ENCODE measurements at regions not wholly inside any gene's neighbourhood (a gene's known extent, or its start where the extent isn't known, plus 50 kb on each side); places are given as distances from the start of the nearest gene placed in this dataset.

DNA sequence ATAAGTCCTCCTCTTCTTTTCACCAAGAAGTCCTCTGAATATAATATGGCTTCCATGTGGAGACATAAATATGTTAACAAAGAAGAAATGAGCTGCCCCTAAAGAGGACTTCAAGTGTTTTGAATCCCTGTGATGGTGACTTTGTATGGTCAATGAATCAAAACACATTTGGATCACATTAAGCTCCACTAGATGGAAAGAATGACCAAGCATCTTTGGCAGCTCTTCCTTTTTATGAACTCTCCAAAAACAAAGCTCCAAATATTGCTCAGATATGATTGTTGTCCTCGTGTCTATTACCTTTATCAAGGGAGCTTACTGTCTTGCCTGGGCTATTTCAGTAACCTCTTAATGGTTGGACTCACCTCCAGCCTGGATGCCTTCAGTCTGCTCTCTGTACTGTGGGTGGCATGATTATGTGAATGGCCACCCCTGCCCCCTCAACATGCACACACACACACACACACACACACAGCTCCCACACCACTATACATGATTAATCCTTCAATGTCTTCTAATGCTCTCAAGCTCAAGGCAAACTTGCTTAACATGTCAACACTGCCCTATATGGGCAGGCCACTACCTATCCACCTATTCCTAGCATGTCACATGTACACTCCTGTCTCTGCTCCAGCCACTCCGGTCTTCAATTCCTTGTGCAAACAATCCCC, 346.6 kb upstream of the SALL1 start:
- Mint-ChIP-seq H3K27ac (no peak overlapping the region), H3K4me3 (no peak overlapping the region), H3K4me1 (peaks cover 35% of the 10 kb centered on the region), H3K9me3 (peaks cover 2% of the 10 kb centered on the region; the same call in 1 of the 3 replicates), H3K36me3 (ENCODE audit: low read depth) (peaks cover 4% of the 10 kb centered on the region; the same call in 2 of the 3 replicates), H3K27me3 (ENCODE audit: insufficient read depth, low read depth, poor library complexity) (peaks cover 9% of the 10 kb centered on the region)
- H3K27me3 ChIP-seq (ENCODE audit: insufficient read depth): no peaks in the 10 kb centered on the region
- H3K36me3 ChIP-seq (ENCODE audit: insufficient read depth): no peaks in the 10 kb centered on the region; the same call in 1 of the 2 replicates
- ATAC-seq: no peak
- no peaks in the 10 kb centered on the region for H3F3A ChIP-seq (replicated peaks; ENCODE audit: low read depth)
- no peak for TF ChIP-seq NANOG (IDR thresholded peaks at IDR 0.05; ENCODE audit: borderline replicate concordance)
- H3K27ac ChIP-seq (ENCODE audit: low read depth): no peak overlapping the region
- peaks cover 31% of the 10 kb centered on the region for H3K4me1 ChIP-seq (ENCODE audit: insufficient read depth)
- DNase-seq (ENCODE audit: low spot score): no peak
- H2AFZ ChIP-seq: no peak overlapping the region
- no peak overlapping the region for H3K4me3 ChIP-seq
- H3K4me2 ChIP-seq: no peak overlapping the region
- no peaks in the 10 kb centered on the region for H3K79me2 ChIP-seq (replicated peaks; ENCODE audit: insufficient read depth)
- peaks cover 13% of the 10 kb centered on the region; the same call in 1 of the 2 replicates for H3K9me2 ChIP-seq (ENCODE audit: insufficient read depth)
- no peaks in the 10 kb centered on the region for H4K20me1 ChIP-seq (replicated peaks; ENCODE audit: insufficient read depth)

DNA sequence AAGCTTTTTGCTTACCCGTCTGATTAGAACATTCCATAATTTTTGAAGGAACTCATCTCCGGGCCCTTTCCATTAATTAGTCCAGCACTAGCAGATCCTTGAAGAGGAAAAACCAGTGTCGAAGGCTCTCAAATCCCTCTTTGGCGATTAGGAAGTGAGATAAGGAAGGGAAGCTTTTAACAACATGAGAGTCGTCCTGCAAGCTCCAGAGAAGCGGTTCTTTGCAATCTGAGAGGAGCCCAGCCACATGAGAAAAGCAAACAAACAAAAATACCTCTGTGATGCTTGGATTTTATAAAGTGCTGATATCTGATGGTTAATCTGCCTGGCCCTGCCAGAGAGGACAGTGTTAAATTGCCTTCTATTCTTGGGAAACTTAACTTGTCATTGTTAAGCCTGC, 339.8 kb upstream of the SALL1 start:
- Histone ChIP-seq H3K4me2 (no peak overlapping the region), H3K79me2 (replicated peaks; ENCODE audit: insufficient read depth) (no peaks in the 10 kb centered on the region), H4K20me1 (replicated peaks; ENCODE audit: insufficient read depth) (no peaks in the 10 kb centered on the region), H2AFZ (no peak overlapping the region), H3K4me1 (ENCODE audit: insufficient read depth) (peaks cover 27% of the 10 kb centered on the region), H3F3A (replicated peaks; ENCODE audit: low read depth) (no peaks in the 10 kb centered on the region), H3K4me3 (no peak overlapping the region), H3K9me2 (ENCODE audit: insufficient read depth) (peaks cover 7% of the 10 kb centered on the region; the same call in 1 of the 2 replicates), H3K27ac (ENCODE audit: low read depth) (no peak overlapping the region), H3K36me3 (ENCODE audit: insufficient read depth) (no peaks in the 10 kb centered on the region; the same call in 1 of the 2 replicates), H3K27me3 (ENCODE audit: insufficient read depth) (no peaks in the 10 kb centered on the region)
- ATAC-seq (no peak), DNase-seq (ENCODE audit: low spot score) (no peak)
- TF ChIP-seq POLR2AphosphoS5 (IDR thresholded peaks at IDR 0.05; ENCODE audit: low read depth): no peak
- no peak for TF ChIP-seq ZNF114 (CRISPR knock-in tag; IDR thresholded peaks at IDR 0.05)
- TF ChIP-seq, protein P1, sequence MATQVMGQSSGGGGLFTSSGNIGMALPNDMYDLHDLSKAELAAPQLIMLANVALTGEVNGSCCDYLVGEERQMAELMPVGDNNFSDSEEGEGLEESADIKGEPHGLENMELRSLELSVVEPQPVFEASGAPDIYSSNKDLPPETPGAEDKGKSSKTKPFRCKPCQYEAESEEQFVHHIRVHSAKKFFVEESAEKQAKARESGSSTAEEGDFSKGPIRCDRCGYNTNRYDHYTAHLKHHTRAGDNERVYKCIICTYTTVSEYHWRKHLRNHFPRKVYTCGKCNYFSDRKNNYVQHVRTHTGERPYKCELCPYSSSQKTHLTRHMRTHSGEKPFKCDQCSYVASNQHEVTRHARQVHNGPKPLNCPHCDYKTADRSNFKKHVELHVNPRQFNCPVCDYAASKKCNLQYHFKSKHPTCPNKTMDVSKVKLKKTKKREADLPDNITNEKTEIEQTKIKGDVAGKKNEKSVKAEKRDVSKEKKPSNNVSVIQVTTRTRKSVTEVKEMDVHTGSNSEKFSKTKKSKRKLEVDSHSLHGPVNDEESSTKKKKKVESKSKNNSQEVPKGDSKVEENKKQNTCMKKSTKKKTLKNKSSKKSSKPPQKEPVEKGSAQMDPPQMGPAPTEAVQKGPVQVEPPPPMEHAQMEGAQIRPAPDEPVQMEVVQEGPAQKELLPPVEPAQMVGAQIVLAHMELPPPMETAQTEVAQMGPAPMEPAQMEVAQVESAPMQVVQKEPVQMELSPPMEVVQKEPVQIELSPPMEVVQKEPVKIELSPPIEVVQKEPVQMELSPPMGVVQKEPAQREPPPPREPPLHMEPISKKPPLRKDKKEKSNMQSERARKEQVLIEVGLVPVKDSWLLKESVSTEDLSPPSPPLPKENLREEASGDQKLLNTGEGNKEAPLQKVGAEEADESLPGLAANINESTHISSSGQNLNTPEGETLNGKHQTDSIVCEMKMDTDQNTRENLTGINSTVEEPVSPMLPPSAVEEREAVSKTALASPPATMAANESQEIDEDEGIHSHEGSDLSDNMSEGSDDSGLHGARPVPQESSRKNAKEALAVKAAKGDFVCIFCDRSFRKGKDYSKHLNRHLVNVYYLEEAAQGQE (IDR thresholded peaks at IDR 0.05; ENCODE audit: unreplicated experiment): no peak
- no peak for TF ChIP-seq CREB1 (CRISPR knock-in tag; IDR thresholded peaks at IDR 0.05; ENCODE audit: low read depth)
- no peak for TF ChIP-seq JUNB (IDR thresholded peaks at IDR 0.05; ENCODE audit: unreplicated experiment)
- no peak for TF ChIP-seq EZH2 (IDR thresholded peaks at IDR 0.05; ENCODE audit: low read depth, unreplicated experiment)
- TF ChIP-seq ETS1 (IDR thresholded peaks at IDR 0.05): no peak
- TF ChIP-seq ZNF331 (CRISPR knock-in tag; IDR thresholded peaks at IDR 0.05; ENCODE audit: low read depth): no peak
- TF ChIP-seq ZNF462 (CRISPR knock-in tag; IDR thresholded peaks at IDR 0.05): no peak
- no peak overlapping the region for H3K4me3 Mint-ChIP-seq
- peaks cover 30% of the 10 kb centered on the region for H3K9me3 Mint-ChIP-seq
- H3K27me3 Mint-ChIP-seq (ENCODE audit: insufficient read depth, low read depth, poor library complexity): peaks cover 13% of the 10 kb centered on the region
- peaks cover 24% of the 10 kb centered on the region for H3K36me3 Mint-ChIP-seq (ENCODE audit: low read depth)
- H3K27ac Mint-ChIP-seq: no peak overlapping the region
- peaks cover 39% of the 10 kb centered on the region for H3K4me1 Mint-ChIP-seq
